Heart right ventricle (tissue), 16 donors: ENCODE measurements at regions not wholly inside any gene's neighbourhood (a gene's known extent, or its start where the extent isn't known, plus 50 kb on each side); places are given as distances from the start of the nearest gene placed in this dataset.

Experiments used
- ATAC-seq, 8 donors: fragments of 200-7000 bp; cut with Tn5 transposase; one replicate each; pipeline ENCODE4 v1.9.1; 2020; ENCODE audit warnings: mild to moderate bottlenecking in 8 of 8, moderate library complexity in 8 of 8, moderate number of reproducible peaks in 1 of 8
- DNase-seq, 2 donors: peaks; one replicate each; pipeline ENCODE4 v3.0.0-alpha.2; 2020
- H3K27ac ChIP-seq, 10 donors: fragments of 200-600 bp; sonication (generic) in 2 of 10; one replicate each; pipeline versions ENCODE4 v1.5.0 to v1.8.0; 2020 to 2022; ENCODE audit warnings: mild to moderate bottlenecking in 3 of 10
- H3K27me3 ChIP-seq, 7 donors: fragments of 200-600 bp; one replicate each; pipeline ENCODE4 v1.8.0; 2021 to 2022; ENCODE audit warnings: mild to moderate bottlenecking in 2 of 7
- H3K36me3 ChIP-seq, 9 donors: fragments of 200-600 bp; sonication (generic) in 1 of 9; one replicate each; pipeline versions ENCODE4 v1.5.0 to v1.8.0; 2020 to 2022; ENCODE audit warnings: mild to moderate bottlenecking in 2 of 9
- H3K4me1 ChIP-seq, 9 donors: fragments of 200-600 bp; sonication (generic) in 1 of 9; one replicate each; pipeline versions ENCODE4 v1.5.0 to v1.8.0; 2020 to 2022; ENCODE audit warnings: mild to moderate bottlenecking in 4 of 9
- H3K4me3 ChIP-seq, 10 donors: fragments of 200-600 bp; sonication (generic) in 2 of 10; one replicate each; pipeline versions ENCODE4 v1.5.0 to v1.8.0; 2020 to 2022; ENCODE audit warnings: mild to moderate bottlenecking in 7 of 10, moderate library complexity in 2 of 10
- H3K9me3 ChIP-seq, 11 donors: fragments of 200-600 bp in 10 of 11; sonication (generic) in 2 of 11; one replicate each; pipeline versions ENCODE4 v1.5.0 to v1.8.0; 2013 to 2022; ENCODE audit warnings: mild to moderate bottlenecking in 2 of 11, control low read depth in 1 of 11, moderate library complexity in 1 of 11
- CTCF ChIP-seq, 9 donors: fragments of 200-600 bp; sonication (generic) in 2 of 9; IDR thresholded peaks; one replicate each; pipeline versions ENCODE4 v1.5.0 to v1.8.0; 2021 to 2022; ENCODE audit warnings: antibody characterized with exemption in 9 of 9, mild to moderate bottlenecking in 5 of 9, moderate library complexity in 1 of 9
- WGBS, 2 donors: extraction: QIAGEN DNeasy Blood & Tissue Kit; methylation state at CpG; one replicate each; pipeline ENCODE4 v1.1.7; 2013; ENCODE audit warnings: inconsistent platforms in 1 of 2; 5-methylcytosine and 5-hydroxymethylcytosine counted together
- intact Hi-C, 10 donors: fragments of 100-400 bp; cut with DNase I; formaldehyde crosslinking; loops; one replicate each; pipeline versions ENCODE4 v1.11.1 to v1.14.2; 2022
- donor health status: Arrhythmogenic right ventricular cardiomyopathy.
- donor health status: ischemic (EF 13 %, LVEDD 7.1; RV severe dilation, severe dysfunction).
- donor health status: healthy with polysubstance abuse.
- donor health status: DM: no; HTN: yes; CAD: no.
- donor health status: DM: no; HTN: no; CAD: no.
- donor health status: ischemic (EF 25% LVEDD 6.9; RV normal size, moderate dysfunction).
- donor health status: ischemic (EF 25% LVEDD 5.7; RV mildly dilated, moderate dysfunction).
- donor health status: healthy.
- donor health status: DM: yes; HTN: yes; CAD: no.
- donor health status: Ischemic cardiomyopathy.
- donor health status: ischemic (EF 35%, LVEDD 5.7; RV mildly dilated, moderate dysfunction).
- donor health status: nonischemic (EF 11% LVEDD 7.7; RV severe dilation, severe dysfunction).
- donor health status: DM: yes; HTN: yes; CAD: no.
- donor health status: PGD.
- donor health status: ischemic (EF 29% LVEDD 5.4; RV normal size, mild dysfunction).
- donor health status: nonischemic (EF 23%, LVEDD 6.1; RV moderate dilation, normal function).

- peaks cover 0 to 12% (median 3%) of the 10 kb centered on the region in 9 donors for H3K4me1 ChIP-seq
- H3K4me3 ChIP-seq = no peak overlapping the region
- TF ChIP-seq CTCF (IDR thresholded peaks at IDR 0.05) = no peak
- no peak for DNase-seq
- H3K27ac ChIP-seq = no peak overlapping the region
- ATAC-seq = no peak
- H3K9me3 ChIP-seq = no peaks in the 10 kb centered on the region
- intact Hi-C loops = no loop called here
- WGBS, 2 donors = 85 to 89% methylated on average over 2 of the region's 2 CpGs
- no peaks in the 10 kb centered on the region for H3K27me3 ChIP-seq
- no peaks in the 10 kb centered on the region for H3K36me3 ChIP-seq
Observed at GRCh38 chr1:61012341-61012761, 70.0 kb upstream of the NFIA start.

- Histone ChIP-seq H3K27me3 (no peaks in the 10 kb centered on the region), H3K9me3 (no peaks in the 10 kb centered on the region), H3K36me3 (no peaks in the 10 kb centered on the region), H3K4me3 (no peak overlapping the region), H3K4me1 (peaks cover 0 to 12% (median 3%) of the 10 kb centered on the region in 9 donors), H3K27ac (no peak overlapping the region)
- 58 to 59% methylated on average over 11 of the region's 11 CpGs for WGBS, 2 donors
- no peak for TF ChIP-seq CTCF (IDR thresholded peaks at IDR 0.05)
- DNase-seq (no peak), ATAC-seq (peak in 3 of 8 donors; percentile 42 to 65 (median 43))
- intact Hi-C loops = no loop called here
Observed at GRCh38 chr1:61011561-61012263, 70.6 kb upstream of the NFIA start.

- intact Hi-C loops = no loop called here
- TF ChIP-seq CTCF (IDR thresholded peaks at IDR 0.05) = no peak
- Histone ChIP-seq H3K27me3 (no peaks in the 10 kb centered on the region), H3K9me3 (no peaks in the 10 kb centered on the region), H3K4me1 (peaks cover 0 to 7% (median 0%) of the 10 kb centered on the region in 9 donors), H3K27ac (no peak overlapping the region), H3K36me3 (no peaks in the 10 kb centered on the region), H3K4me3 (no peak overlapping the region)
- ATAC-seq (no peak), DNase-seq (no peak)
- WGBS, 2 donors = 87 to 89% methylated on average over 5 of the region's 5 CpGs
Observed at GRCh38 chr1:61007534-61008364, 74.6 kb upstream of the NFIA start.

GRCh38 chr1:61005614-61006580, 76.5 kb upstream of the NFIA start:
- WGBS, 2 donors = 74 to 81% methylated on average over 9 of the region's 9 CpGs
- DNase-seq (no peak), ATAC-seq (no peak)
- intact Hi-C loops = no loop called here
- Histone ChIP-seq H3K4me1 (peaks cover 0 to 7% (median 0%) of the 10 kb centered on the region in 9 donors), H3K4me3 (no peak overlapping the region), H3K9me3 (no peaks in the 10 kb centered on the region), H3K27ac (no peak overlapping the region), H3K36me3 (no peaks in the 10 kb centered on the region), H3K27me3 (no peaks in the 10 kb centered on the region)
- TF ChIP-seq CTCF (IDR thresholded peaks at IDR 0.05) = no peak
